A549 (cell line): ENCODE measurements at regions not wholly inside any gene's neighbourhood (a gene's known extent, or its start where the extent isn't known, plus 50 kb on each side); places are given as distances from the start of the nearest gene placed in this dataset.

Experiments
- ATAC-seq, 2 experiments: fragments of 200-7000 bp in 1 of 2; fragments of >200 bp in 1 of 2; cut with Nextera tagmentation in 1 of 2; cut with Tn5 transposase in 1 of 2; 3 replicates each; pipeline versions ENCODE4 v1.8.0 to v1.9.1; 2018 to 2020; ENCODE audit warnings: mild to moderate bottlenecking in 1 of 2, moderate library complexity in 1 of 2
- CTCF ChIA-PET: fragments of 300-600 bp; sonication (Branson Sonifier 250); formaldehyde crosslinking; extraction: SDS; loops from one replicate; lab custom pipeline; 2021; ENCODE audit warnings: antibody characterized with exemption, inconsistent platforms; lab: Yijun Ruan, JAX
- POLR2A ChIA-PET: fragments of 350-600 bp; formaldehyde crosslinking; extraction: SDS; loops from one replicate; lab custom pipeline; 2021; ENCODE audit warnings: antibody characterized with exemption, inconsistent platforms; lab: Yijun Ruan, JAX
- DNase-seq, 2 experiments: peaks; one replicate each; pipeline versions ENCODE4 v3.0.0 to v3.0.0-alpha.2; 2011 to 2016; ENCODE audit warnings: low read depth in 1 of 2, low spot score in 1 of 2
- FAIRE-seq: peaks from 2 replicates; lab custom pipeline; 2011; peaks lifted over from hg19 to GRCh38; lab: Jason Lieb, UNC
- H3K27ac ChIP-seq, 2 experiments: fragments of >200 bp; sonication (Bioruptor Twin); formaldehyde crosslinking; 3 replicates each; pipeline ENCODE4 v1.5.1; 2016 to 2017
- H3K4me1 ChIP-seq: fragments of >200 bp; sonication (Bioruptor Twin); formaldehyde crosslinking; 3 replicates; pipeline ENCODE4 v1.6.1; 2016
- H3K4me2 ChIP-seq: fragments of >200 bp; sonication (Bioruptor Twin); formaldehyde crosslinking; 3 replicates; pipeline ENCODE4 v1.6.1; 2016
- H3K4me3 ChIP-seq: fragments of >200 bp; sonication (Bioruptor Twin); formaldehyde crosslinking; 3 replicates; pipeline ENCODE4 v1.5.1; 2016
- H3K9me3 ChIP-seq: fragments of >200 bp; sonication (Bioruptor Twin); formaldehyde crosslinking; 3 replicates; pipeline ENCODE4 v1.6.1; 2016
- BCL3 ChIP-seq: fragments of >200 bp; sonication (Bioruptor Twin); formaldehyde crosslinking; IDR thresholded peaks from 3 replicates; pipeline ENCODE4 v1.6.1; 2016
- CHD2 ChIP-seq: fragments of 150-350 bp; IDR thresholded peaks from 2 replicates; pipeline ENCODE4 v1.6.1; 2014; ENCODE audit warnings: low read length; ENCODE audit not compliant: partially characterized antibody
- CHD4 ChIP-seq: fragments of 200-600 bp; sonication (generic); IDR thresholded peaks from 2 replicates; pipeline ENCODE4 v1.6.1; 2016; ENCODE audit warnings: antibody characterized with exemption, mild to moderate bottlenecking, borderline replicate concordance
- CTCF ChIP-seq: fragments of >200 bp; sonication (Bioruptor Twin); formaldehyde crosslinking; IDR thresholded peaks from 3 replicates; pipeline ENCODE4 v1.5.1; 2016
- EHF ChIP-seq: fragments of 250-450 bp; sonication (Bioruptor Pico); IDR thresholded peaks from 2 replicates; pipeline ENCODE4 v1.5.0; 2020; ENCODE audit warnings: mild to moderate bottlenecking
- EP300 ChIP-seq, 2 experiments: fragments of >200 bp; sonication (Bioruptor Twin); formaldehyde crosslinking; IDR thresholded peaks; 2 replicates in 1 of 2; 3 replicates in 1 of 2; pipeline ENCODE4 v1.6.1; 2016 to 2017
- FOSL2 ChIP-seq, 2 experiments: fragments of 450-650 bp in 1 of 2; fragments of >200 bp in 1 of 2; sonication (Bioruptor Twin) in 1 of 2; formaldehyde crosslinking; IDR thresholded peaks; 2 replicates each; pipeline versions ENCODE4 v1.5.0 to v1.6.1; 2016 to 2020; ENCODE audit warnings: mild to moderate bottlenecking in 1 of 2, moderate library complexity in 1 of 2
- HDAC2 ChIP-seq: fragments of 200-600 bp; sonication (generic); IDR thresholded peaks from 2 replicates; pipeline ENCODE4 v1.6.1; 2016
- HES2 ChIP-seq: fragments of >200 bp; sonication (Bioruptor Twin); formaldehyde crosslinking; IDR thresholded peaks from 2 replicates; pipeline ENCODE4 v1.6.1; 2016
- HEYL ChIP-seq: fragments of 250-450 bp; sonication (Bioruptor Pico); IDR thresholded peaks from 2 replicates; pipeline ENCODE4 v1.8.0; 2021; ENCODE audit warnings: mild to moderate bottlenecking, moderate library complexity
- HOXB13 ChIP-seq: fragments of 250-450 bp; sonication (Bioruptor Pico); IDR thresholded peaks from 2 replicates; pipeline ENCODE4 v1.5.0; 2020; ENCODE audit warnings: low read depth, mild to moderate bottlenecking, moderate library complexity
- HOXB5 ChIP-seq: fragments of 250-450 bp; sonication (Bioruptor Pico); IDR thresholded peaks from 2 replicates; pipeline ENCODE4 v1.5.0; 2020; ENCODE audit warnings: mild to moderate bottlenecking, moderate library complexity
- JUN ChIP-seq, 2 experiments: fragments of >200 bp; sonication (Bioruptor Twin); formaldehyde crosslinking; IDR thresholded peaks; 2 replicates in 1 of 2; 3 replicates in 1 of 2; pipeline ENCODE4 v1.6.1; 2016 to 2017
- JUNB ChIP-seq: fragments of >200 bp; sonication (Bioruptor Twin); formaldehyde crosslinking; IDR thresholded peaks from 2 replicates; pipeline ENCODE4 v1.6.1; 2016
- MAFK ChIP-seq: fragments of 450-650 bp; IDR thresholded peaks from 2 replicates; pipeline ENCODE4 v1.6.1; 2014; ENCODE audit not compliant: partially characterized antibody
- MAX ChIP-seq: IDR thresholded peaks from 2 replicates; pipeline ENCODE4 v1.6.1; 2012
- NFE2L2 ChIP-seq: fragments of 150-350 bp; conservative IDR thresholded peaks from 2 replicates; pipeline ENCODE4 v1.6.1; 2014; ENCODE audit warnings: low read length
- REST ChIP-seq: fragments of 200-600 bp; sonication (generic); IDR thresholded peaks from 2 replicates; pipeline ENCODE4 v1.6.1; 2016; ENCODE audit warnings: antibody characterized with exemption, mild to moderate bottlenecking, moderate library complexity
- RNF2 ChIP-seq: fragments of 200-600 bp; sonication (generic); IDR thresholded peaks from 2 replicates; pipeline ENCODE4 v1.6.1; 2016; ENCODE audit warnings: low read depth, mild to moderate bottlenecking, antibody characterized with exemption, moderate library complexity, borderline replicate concordance
- USF2 ChIP-seq: fragments of 450-650 bp; IDR thresholded peaks from 2 replicates; pipeline ENCODE4 v1.6.1; 2014; ENCODE audit warnings: antibody characterized with exemption
- WGBS: methylation state at CpG from one replicate; pipeline ENCODE4 v1.1.6; 2017; ENCODE audit errors: missing lambda C conversion rate; 5-methylcytosine and 5-hydroxymethylcytosine counted together

GRCh38 chr7:42407021-42407710, 170.2 kb upstream of the GLI3 start:
- DNase-seq: no peak
- TF ChIP-seq MAFK (no peak), HES2 (no peak), NFE2L2 (no peak), CHD2 (no peak), FOSL2 (IDR thresholded peaks at IDR 0.05) (no peak), FOSL2 (CRISPR knock-in tag; IDR thresholded peaks at IDR 0.05) (no peak), BCL3 (no peak), EP300 (IDR thresholded peaks at IDR 0.05) (no peak), HDAC2 (no peak), CHD4 (no peak), USF2 (no peak), HEYL (CRISPR knock-in tag) (no peak), CTCF (no peak)
- TF ChIP-seq, all 56 proteins: peak for 0
- no peak for FAIRE-seq
- Histone ChIP-seq H3K4me3 (no peak overlapping the region), H3K4me1 (no peaks in the 10 kb centered on the region), H3K4me2 (no peak overlapping the region), H3K27ac (no peak overlapping the region), H3K9me3 (no peaks in the 10 kb centered on the region)
- CTCF ChIA-PET: no interaction called here
- no peak for ATAC-seq
- POLR2A ChIA-PET: no interaction called here
- WGBS: 33% methylated on average over 15 of the region's 15 CpGs

GRCh38 chr7:42406358-42406757, 169.3 kb upstream of the GLI3 start:
- H3K4me2 ChIP-seq: no peak overlapping the region
- TF ChIP-seq HOXB5 (CRISPR knock-in tag): no peak
- no peak for TF ChIP-seq EHF (CRISPR knock-in tag)
- TF ChIP-seq RNF2: no peak
- TF ChIP-seq CTCF: no peak
- no peak for TF ChIP-seq HOXB13
- no peak for TF ChIP-seq JUN (IDR thresholded peaks at IDR 0.05)
- TF ChIP-seq NFE2L2: no peak
- TF ChIP-seq REST: no peak
- no peak for TF ChIP-seq MAX
- no peak for TF ChIP-seq JUNB
- no peak for TF ChIP-seq USF2
- TF ChIP-seq, all 56 proteins: peak for 0
- H3K4me3 ChIP-seq: no peak overlapping the region
- 47% methylated on average over 16 of the region's 16 CpGs for WGBS
- POLR2A ChIA-PET: no interaction called here
- no peaks in the 10 kb centered on the region for H3K9me3 ChIP-seq
- DNase-seq (no peak), FAIRE-seq (no peak), ATAC-seq (no peak)
- CTCF ChIA-PET: no interaction called here
- no peaks in the 10 kb centered on the region for H3K4me1 ChIP-seq
- H3K27ac ChIP-seq: no peak overlapping the region
